Esophagus squamous epithelium (tissue), 4 donors: ENCODE measurements at regions not wholly inside any gene's neighbourhood (a gene's known extent, or its start where the extent isn't known, plus 50 kb on each side); places are given as distances from the start of the nearest gene placed in this dataset.

Experiments
- CTCF ChIP-seq, 6 experiments: fragments of 450-650 bp in 4 of 6; fragments of 200-600 bp in 2 of 6; sonication (generic) in 2 of 6; IDR thresholded peaks; one replicate each; pipeline ENCODE4 v1.5.1; 2016 to 2019; ENCODE audit warnings: antibody characterized with exemption in 6 of 6, mild to moderate bottlenecking in 4 of 6, moderate library complexity in 4 of 6
- POLR2A ChIP-seq, 4 donors: fragments of 450-650 bp; IDR thresholded peaks; one replicate each; pipeline ENCODE4 v1.6.1; 2017; ENCODE audit warnings: antibody characterized with exemption in 4 of 4, mild to moderate bottlenecking in 4 of 4, moderate library complexity in 3 of 4

GRCh38 chr9:115196919-115197318, 79.0 kb upstream of the TNC start:
- TF ChIP-seq CTCF (IDR thresholded peaks at IDR 0.05) (no peak), POLR2A (IDR thresholded peaks at IDR 0.05) (no peak)
